ENCODE measurements at regions not wholly inside any gene's neighbourhood (a gene's known extent, or its start where the extent isn't known, plus 50 kb on each side); places are given as distances from the start of the nearest gene placed in this dataset.

- TF ChIP-seq CTCF (IDR thresholded peaks at IDR 0.05; ENCODE audit: insufficient read depth, low read depth, low read length), result no peak
- no peak for TF ChIP-seq EZH2 (IDR thresholded peaks at IDR 0.05; ENCODE audit: insufficient read depth, low read length)
- FAIRE-seq, result no peak
- H3K4me3 Mint-ChIP-seq (ENCODE audit: unreplicated experiment), result no peak overlapping the region
Measured at GRCh38 chr13:59367904-59368303, 795.8 kb downstream of the DIAPH3 start.

GRCh38 chr13:59368693-59369092, 795.0 kb downstream of the DIAPH3 start:
- H3K4me1 ChIP-seq (ENCODE audit: insufficient read depth, low read length), result no peaks in the 10 kb centered on the region
- Mint-ChIP-seq H3K27me3 (ENCODE audit: low read depth, unreplicated experiment) (no peaks in the 10 kb centered on the region), H3K9me3 (ENCODE audit: unreplicated experiment) (no peaks in the 10 kb centered on the region), H3K4me3 (ENCODE audit: unreplicated experiment) (no peak overlapping the region), H3K27ac (ENCODE audit: unreplicated experiment) (no peak overlapping the region), H3K4me1 (ENCODE audit: low read depth, unreplicated experiment) (peaks cover 4% of the 10 kb centered on the region), H3K36me3 (ENCODE audit: low read depth, unreplicated experiment) (no peaks in the 10 kb centered on the region)
- TF ChIP-seq EZH2 (IDR thresholded peaks at IDR 0.05; ENCODE audit: insufficient read depth, low read length) (no peak), CTCF (IDR thresholded peaks at IDR 0.05; ENCODE audit: insufficient read depth, low read depth, low read length) (no peak)
- no peak overlapping the region for H2AFZ ChIP-seq (ENCODE audit: low read depth, low read length)
- H3K27ac ChIP-seq (ENCODE audit: low read depth, low read length), result no peak overlapping the region
- DNase-seq (ENCODE audit: low read depth), result no peak
- no peak overlapping the region for H3K4me3 ChIP-seq (ENCODE audit: insufficient read depth, low read depth, low read length)
- no peak overlapping the region for H3K9ac ChIP-seq (ENCODE audit: low read length)
- H3K4me2 ChIP-seq (ENCODE audit: low read length), result no peak overlapping the region
- H4K20me1 ChIP-seq (ENCODE audit: insufficient read depth, low read length), result no peaks in the 10 kb centered on the region
- no peaks in the 10 kb centered on the region for H3K27me3 ChIP-seq (ENCODE audit: insufficient read depth, low read length)
- no peaks in the 10 kb centered on the region for H3K9me3 ChIP-seq (ENCODE audit: insufficient read depth, low read depth, low read length)
- H3K36me3 ChIP-seq (ENCODE audit: insufficient read depth, low read length), result no peaks in the 10 kb centered on the region
- FAIRE-seq, result no peak
- H3K79me2 ChIP-seq (ENCODE audit: insufficient read depth, low read length), result no peaks in the 10 kb centered on the region

More at GRCh38 chr13:59367904-59368303, 795.8 kb downstream of the DIAPH3 start:
- Mint-ChIP-seq H3K27ac (ENCODE audit: unreplicated experiment) (no peak overlapping the region), H3K9me3 (ENCODE audit: unreplicated experiment) (no peaks in the 10 kb centered on the region), H3K27me3 (ENCODE audit: low read depth, unreplicated experiment) (no peaks in the 10 kb centered on the region), H3K4me1 (ENCODE audit: low read depth, unreplicated experiment) (peaks cover 4% of the 10 kb centered on the region), H3K36me3 (ENCODE audit: low read depth, unreplicated experiment) (no peaks in the 10 kb centered on the region)
- H4K20me1 ChIP-seq (ENCODE audit: insufficient read depth, low read length), result no peaks in the 10 kb centered on the region
- no peak overlapping the region for H3K9ac ChIP-seq (ENCODE audit: low read length)
- no peaks in the 10 kb centered on the region for H3K4me1 ChIP-seq (ENCODE audit: insufficient read depth, low read length)
- no peak overlapping the region for H3K4me2 ChIP-seq (ENCODE audit: low read length)
- no peaks in the 10 kb centered on the region for H3K9me3 ChIP-seq (ENCODE audit: insufficient read depth, low read depth, low read length)
- no peak for DNase-seq (ENCODE audit: low read depth)
- H3K36me3 ChIP-seq (ENCODE audit: insufficient read depth, low read length), result no peaks in the 10 kb centered on the region
- no peaks in the 10 kb centered on the region for H3K79me2 ChIP-seq (ENCODE audit: insufficient read depth, low read length)
- no peak overlapping the region for H3K4me3 ChIP-seq (ENCODE audit: insufficient read depth, low read depth, low read length)
- no peak overlapping the region for H3K27ac ChIP-seq (ENCODE audit: low read depth, low read length)
- H3K27me3 ChIP-seq (ENCODE audit: insufficient read depth, low read length), result no peaks in the 10 kb centered on the region
- no peak overlapping the region for H2AFZ ChIP-seq (ENCODE audit: low read depth, low read length)

GRCh38 chr13:59371229-59371628, 792.5 kb downstream of the DIAPH3 start:
- Mint-ChIP-seq H3K4me1 (ENCODE audit: low read depth, unreplicated experiment) (peaks cover 4% of the 10 kb centered on the region), H3K4me3 (ENCODE audit: unreplicated experiment) (no peak overlapping the region), H3K36me3 (ENCODE audit: low read depth, unreplicated experiment) (no peaks in the 10 kb centered on the region), H3K27me3 (ENCODE audit: low read depth, unreplicated experiment) (no peaks in the 10 kb centered on the region), H3K9me3 (ENCODE audit: unreplicated experiment) (no peaks in the 10 kb centered on the region), H3K27ac (ENCODE audit: unreplicated experiment) (no peak overlapping the region)
- no peak for FAIRE-seq
- H3K4me2 ChIP-seq (ENCODE audit: low read length), result no peak overlapping the region
- H3K27me3 ChIP-seq (ENCODE audit: insufficient read depth, low read length), result no peaks in the 10 kb centered on the region
- H3K79me2 ChIP-seq (ENCODE audit: insufficient read depth, low read length), result no peaks in the 10 kb centered on the region
- DNase-seq (ENCODE audit: low read depth), result no peak
- no peaks in the 10 kb centered on the region for H3K9me3 ChIP-seq (ENCODE audit: insufficient read depth, low read depth, low read length)
- H4K20me1 ChIP-seq (ENCODE audit: insufficient read depth, low read length), result no peaks in the 10 kb centered on the region
- no peak overlapping the region for H3K27ac ChIP-seq (ENCODE audit: low read depth, low read length)
- no peak overlapping the region for H3K4me3 ChIP-seq (ENCODE audit: insufficient read depth, low read depth, low read length)
- H3K36me3 ChIP-seq (ENCODE audit: insufficient read depth, low read length), result no peaks in the 10 kb centered on the region
- no peak overlapping the region for H2AFZ ChIP-seq (ENCODE audit: low read depth, low read length)
- H3K4me1 ChIP-seq (ENCODE audit: insufficient read depth, low read length), result no peaks in the 10 kb centered on the region
- H3K9ac ChIP-seq (ENCODE audit: low read length), result no peak overlapping the region
- no peak for TF ChIP-seq CTCF (IDR thresholded peaks at IDR 0.05; ENCODE audit: insufficient read depth, low read depth, low read length)
- TF ChIP-seq EZH2 (IDR thresholded peaks at IDR 0.05; ENCODE audit: insufficient read depth, low read length), result no peak
